ENCODE measurements at regions not wholly inside any gene's neighbourhood (a gene's known extent, or its start where the extent isn't known, plus 50 kb on each side); places are given as distances from the start of the nearest gene placed in this dataset.

DNA sequence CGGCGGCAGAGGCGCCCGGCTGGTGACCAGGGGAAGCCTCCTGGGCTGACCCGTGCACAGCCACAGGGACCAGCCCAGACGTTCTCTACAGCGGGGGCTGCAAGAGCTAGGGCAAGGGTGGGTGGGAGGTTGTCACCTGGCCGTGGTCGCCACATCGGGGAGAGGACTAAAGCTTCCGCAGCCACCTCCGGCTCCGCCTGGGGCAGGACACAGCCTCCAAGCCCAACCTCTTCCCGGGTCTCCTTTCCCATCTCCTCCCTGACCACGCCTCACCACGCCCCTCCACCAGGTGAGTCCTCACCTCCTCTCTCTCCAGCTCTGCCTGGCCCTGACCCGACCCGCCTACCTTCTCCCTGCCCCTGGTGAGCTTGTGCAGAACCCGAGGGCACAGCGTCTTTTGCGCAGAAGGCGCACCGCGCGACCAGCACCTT, 75.9 kb upstream of the LMO1 start:
- H3K79me2 ChIP-seq (ENCODE audit: control insufficient read depth, insufficient read depth, low read length) = no peaks in the 10 kb centered on the region
- DNase-seq (ENCODE audit: extremely low read depth in 1 of 4, low spot score in 3 of 4) (no peak), FAIRE-seq (no peak), ATAC-seq (no peak)
- 10% methylated on average over 16 of the region's 25 CpGs for WGBS (ENCODE audit: insufficient coverage, low coverage, missing lambda C conversion rate)
- peaks cover 0 to 3% of the 10 kb centered on the region in 2 experiments; a peak in 2 of 5 replicates for H3K4me1 ChIP-seq (replicated peaks in 1 of 2; ENCODE audit: control insufficient read depth in 2 of 2, insufficient read depth in 2 of 2, low read length in 2 of 2)
- peaks cover 3 to 58% of the 10 kb centered on the region in 2 experiments for H3K27me3 ChIP-seq (ENCODE audit: control insufficient read depth in 2 of 2, insufficient read depth in 2 of 2, low read length in 2 of 2)
- H4K20me1 ChIP-seq (replicated peaks; ENCODE audit: control insufficient read depth, insufficient read depth, low read length) = no peaks in the 10 kb centered on the region
- H3K36me3 ChIP-seq (ENCODE audit: control insufficient read depth, insufficient read depth, low read length) = no peaks in the 10 kb centered on the region
- in situ Hi-C loops (cut with MboI) = no loop called here
- H3K4me2 ChIP-seq (ENCODE audit: insufficient read depth, low read length) = no peak overlapping the region
- H2AFZ ChIP-seq (ENCODE audit: low read depth, low read length) = no peak overlapping the region
- ChIA-PET POLR2A (no interaction called here), CTCF (ENCODE audit: low intra/inter-chr PET ratio) (no interaction called here)
- H3K9ac ChIP-seq (ENCODE audit: insufficient read depth in 1 of 2, low read depth in 2 of 2, low read length in 2 of 2) = no peak overlapping the region
- no peak overlapping the region for H3K27ac ChIP-seq (ENCODE audit: extremely low read depth, low read depth, low read length)
- no TSS peak for BruUV-seq (replicated peaks)
- H3K9me1 ChIP-seq (ENCODE audit: control insufficient read depth, insufficient read depth, low read length) = no peaks in the 10 kb centered on the region
- H3K4me3 ChIP-seq = no peak overlapping the region
- no peaks in the 10 kb centered on the region for H3K9me3 ChIP-seq (replicated peaks; ENCODE audit: control insufficient read depth, insufficient read depth, low read depth, low read length)
- intact Hi-C loops (cut with micrococcal nuclease) = no loop called here
- TF ChIP-seq, protein P1, sequence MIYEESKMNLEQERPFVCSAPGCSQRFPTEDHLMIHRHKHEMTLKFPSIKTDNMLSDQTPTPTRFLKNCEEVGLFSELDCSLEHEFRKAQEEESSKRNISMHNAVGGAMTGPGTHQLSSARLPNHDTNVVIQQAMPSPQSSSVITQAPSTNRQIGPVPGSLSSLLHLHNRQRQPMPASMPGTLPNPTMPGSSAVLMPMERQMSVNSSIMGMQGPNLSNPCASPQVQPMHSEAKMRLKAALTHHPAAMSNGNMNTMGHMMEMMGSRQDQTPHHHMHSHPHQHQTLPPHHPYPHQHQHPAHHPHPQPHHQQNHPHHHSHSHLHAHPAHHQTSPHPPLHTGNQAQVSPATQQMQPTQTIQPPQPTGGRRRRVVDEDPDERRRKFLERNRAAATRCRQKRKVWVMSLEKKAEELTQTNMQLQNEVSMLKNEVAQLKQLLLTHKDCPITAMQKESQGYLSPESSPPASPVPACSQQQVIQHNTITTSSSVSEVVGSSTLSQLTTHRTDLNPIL (CRISPR knock-in tag; IDR thresholded peaks at IDR 0.05) = no peak
- TF ChIP-seq, protein P2, sequence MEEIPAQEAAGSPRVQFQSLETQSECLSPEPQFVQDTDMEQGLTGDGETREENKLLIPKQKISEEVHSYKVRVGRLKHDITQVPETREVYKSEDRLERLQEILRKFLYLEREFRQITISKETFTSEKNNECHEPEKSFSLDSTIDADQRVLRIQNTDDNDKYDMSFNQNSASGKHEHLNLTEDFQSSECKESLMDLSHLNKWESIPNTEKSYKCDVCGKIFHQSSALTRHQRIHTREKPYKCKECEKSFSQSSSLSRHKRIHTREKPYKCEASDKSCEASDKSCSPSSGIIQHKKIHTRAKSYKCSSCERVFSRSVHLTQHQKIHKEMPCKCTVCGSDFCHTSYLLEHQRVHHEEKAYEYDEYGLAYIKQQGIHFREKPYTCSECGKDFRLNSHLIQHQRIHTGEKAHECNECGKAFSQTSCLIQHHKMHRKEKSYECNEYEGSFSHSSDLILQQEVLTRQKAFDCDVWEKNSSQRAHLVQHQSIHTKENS (CRISPR knock-in tag; IDR thresholded peaks at IDR 0.05) = no peak
- TF ChIP-seq DACH1 (IDR thresholded peaks at IDR 0.05; ENCODE audit: partially characterized antibody) (no peak), NCOA4 (IDR thresholded peaks at IDR 0.05; ENCODE audit: partially characterized antibody) (no peak), TBP (optimal IDR thresholded peaks at IDR 0.05; ENCODE audit: low read depth, low read length) (no peak), ZNF764 (CRISPR knock-in tag; IDR thresholded peaks at IDR 0.05; ENCODE audit: low read depth) (no peak), JUNB (CRISPR knock-in tag; conservative IDR thresholded peaks at IDR 0.05) (no peak)
- TF ChIP-seq, protein P3, sequence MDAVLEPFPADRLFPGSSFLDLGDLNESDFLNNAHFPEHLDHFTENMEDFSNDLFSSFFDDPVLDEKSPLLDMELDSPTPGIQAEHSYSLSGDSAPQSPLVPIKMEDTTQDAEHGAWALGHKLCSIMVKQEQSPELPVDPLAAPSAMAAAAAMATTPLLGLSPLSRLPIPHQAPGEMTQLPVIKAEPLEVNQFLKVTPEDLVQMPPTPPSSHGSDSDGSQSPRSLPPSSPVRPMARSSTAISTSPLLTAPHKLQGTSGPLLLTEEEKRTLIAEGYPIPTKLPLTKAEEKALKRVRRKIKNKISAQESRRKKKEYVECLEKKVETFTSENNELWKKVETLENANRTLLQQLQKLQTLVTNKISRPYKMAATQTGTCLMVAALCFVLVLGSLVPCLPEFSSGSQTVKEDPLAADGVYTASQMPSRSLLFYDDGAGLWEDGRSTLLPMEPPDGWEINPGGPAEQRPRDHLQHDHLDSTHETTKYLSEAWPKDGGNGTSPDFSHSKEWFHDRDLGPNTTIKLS (IDR thresholded peaks at IDR 0.05; ENCODE audit: borderline replicate concordance, low read depth) = no peak
- TF ChIP-seq, protein P4, sequence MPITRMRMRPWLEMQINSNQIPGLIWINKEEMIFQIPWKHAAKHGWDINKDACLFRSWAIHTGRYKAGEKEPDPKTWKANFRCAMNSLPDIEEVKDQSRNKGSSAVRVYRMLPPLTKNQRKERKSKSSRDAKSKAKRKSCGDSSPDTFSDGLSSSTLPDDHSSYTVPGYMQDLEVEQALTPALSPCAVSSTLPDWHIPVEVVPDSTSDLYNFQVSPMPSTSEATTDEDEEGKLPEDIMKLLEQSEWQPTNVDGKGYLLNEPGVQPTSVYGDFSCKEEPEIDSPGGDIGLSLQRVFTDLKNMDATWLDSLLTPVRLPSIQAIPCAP (CRISPR knock-in tag; IDR thresholded peaks at IDR 0.05; ENCODE audit: borderline replicate concordance) = no peak
- TF ChIP-seq, protein P5, sequence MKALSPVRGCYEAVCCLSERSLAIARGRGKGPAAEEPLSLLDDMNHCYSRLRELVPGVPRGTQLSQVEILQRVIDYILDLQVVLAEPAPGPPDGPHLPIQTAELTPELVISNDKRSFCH (CRISPR knock-in tag; IDR thresholded peaks at IDR 0.05) = no peak
- TF ChIP-seq, protein P5 (tag; IDR thresholded peaks at IDR 0.05) = no peak

Measured in K562 (cell line).